Esophagus squamous epithelium (tissue), 4 donors: ENCODE measurements at regions not wholly inside any gene's neighbourhood (a gene's known extent, or its start where the extent isn't known, plus 50 kb on each side); places are given as distances from the start of the nearest gene placed in this dataset.

Experiments used
- POLR2A ChIP-seq, 4 donors: fragments of 450-650 bp; IDR thresholded peaks; one replicate each; pipeline ENCODE4 v1.6.1; 2017; ENCODE audit warnings: antibody characterized with exemption in 4 of 4, mild to moderate bottlenecking in 4 of 4, moderate library complexity in 3 of 4
- TF ChIP-seq, protein P1 (sequence below), 6 experiments: fragments of 450-650 bp in 4 of 6; fragments of 200-600 bp in 2 of 6; sonication (generic) in 2 of 6; IDR thresholded peaks; one replicate each; pipeline ENCODE4 v1.5.1; 2016 to 2019; ENCODE audit warnings: antibody characterized with exemption in 6 of 6, mild to moderate bottlenecking in 4 of 6, moderate library complexity in 4 of 6

- TF ChIP-seq POLR2A (IDR thresholded peaks at IDR 0.05) = no peak
- TF ChIP-seq, protein P1, sequence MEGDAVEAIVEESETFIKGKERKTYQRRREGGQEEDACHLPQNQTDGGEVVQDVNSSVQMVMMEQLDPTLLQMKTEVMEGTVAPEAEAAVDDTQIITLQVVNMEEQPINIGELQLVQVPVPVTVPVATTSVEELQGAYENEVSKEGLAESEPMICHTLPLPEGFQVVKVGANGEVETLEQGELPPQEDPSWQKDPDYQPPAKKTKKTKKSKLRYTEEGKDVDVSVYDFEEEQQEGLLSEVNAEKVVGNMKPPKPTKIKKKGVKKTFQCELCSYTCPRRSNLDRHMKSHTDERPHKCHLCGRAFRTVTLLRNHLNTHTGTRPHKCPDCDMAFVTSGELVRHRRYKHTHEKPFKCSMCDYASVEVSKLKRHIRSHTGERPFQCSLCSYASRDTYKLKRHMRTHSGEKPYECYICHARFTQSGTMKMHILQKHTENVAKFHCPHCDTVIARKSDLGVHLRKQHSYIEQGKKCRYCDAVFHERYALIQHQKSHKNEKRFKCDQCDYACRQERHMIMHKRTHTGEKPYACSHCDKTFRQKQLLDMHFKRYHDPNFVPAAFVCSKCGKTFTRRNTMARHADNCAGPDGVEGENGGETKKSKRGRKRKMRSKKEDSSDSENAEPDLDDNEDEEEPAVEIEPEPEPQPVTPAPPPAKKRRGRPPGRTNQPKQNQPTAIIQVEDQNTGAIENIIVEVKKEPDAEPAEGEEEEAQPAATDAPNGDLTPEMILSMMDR (IDR thresholded peaks at IDR 0.05) = no peak
Observed at GRCh38 chr1:68814067-68814466, 317.2 kb upstream of the DEPDC1 start.
